NCI-H1694 treated with DMSO at 0.1 percent for 48 hours (cell line): ENCODE measurements at regions not wholly inside any gene's neighbourhood (a gene's known extent, or its start where the extent isn't known, plus 50 kb on each side); places are given as distances from the start of the nearest gene placed in this dataset.

Source experiments
- DNase-seq: peaks from one replicate; lab custom pipeline; 2025; lab: John Stamatoyannopoulos, UW

DNA sequence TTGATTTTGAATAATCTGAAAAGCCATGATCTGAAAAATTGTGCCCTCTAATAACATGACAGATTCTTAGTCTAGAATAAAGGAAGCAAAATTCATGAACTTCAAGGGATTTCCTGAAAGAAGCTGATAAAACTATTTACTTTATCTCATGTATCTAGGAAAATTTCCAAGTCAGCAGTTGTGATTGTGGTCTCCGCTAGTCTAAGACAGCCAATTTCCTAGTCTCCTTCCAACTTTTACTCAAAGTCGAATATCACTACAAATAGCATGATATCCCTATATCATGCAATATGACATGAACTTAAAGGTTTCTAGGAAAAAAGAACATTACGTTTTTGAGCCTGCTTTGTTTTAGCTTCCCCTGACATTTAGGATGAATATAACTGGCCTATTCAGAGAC, 202.1 kb upstream of the GHITM start:
- DNase-seq = no peak

- no peak for DNase-seq
Measured at GRCh38 chr10:83937826-83938225, 201.5 kb upstream of the GHITM start.

GRCh38 chr10:83941189-83941588, 198.1 kb upstream of the GHITM start:
- DNase-seq = no peak

DNA sequence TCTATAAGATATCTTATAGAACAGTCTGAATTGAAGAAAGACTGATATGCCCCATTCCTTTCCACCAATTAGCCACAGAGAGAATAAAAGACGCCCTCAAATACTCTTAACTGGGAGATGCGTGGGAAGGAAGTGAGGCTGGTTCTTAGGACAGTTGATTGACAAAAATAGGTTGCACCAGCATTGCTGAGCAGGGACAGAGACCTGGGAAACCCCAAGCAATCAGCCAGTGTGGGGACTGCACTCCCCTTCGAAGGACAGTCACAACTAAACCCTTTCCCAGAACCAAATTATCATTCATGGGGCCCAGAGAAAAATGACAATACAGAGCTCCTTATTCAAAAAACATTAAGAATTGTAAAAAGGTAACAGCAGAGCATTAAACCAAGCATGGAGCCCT, 196.9 kb upstream of the GHITM start:
- no peak for DNase-seq

DNA sequence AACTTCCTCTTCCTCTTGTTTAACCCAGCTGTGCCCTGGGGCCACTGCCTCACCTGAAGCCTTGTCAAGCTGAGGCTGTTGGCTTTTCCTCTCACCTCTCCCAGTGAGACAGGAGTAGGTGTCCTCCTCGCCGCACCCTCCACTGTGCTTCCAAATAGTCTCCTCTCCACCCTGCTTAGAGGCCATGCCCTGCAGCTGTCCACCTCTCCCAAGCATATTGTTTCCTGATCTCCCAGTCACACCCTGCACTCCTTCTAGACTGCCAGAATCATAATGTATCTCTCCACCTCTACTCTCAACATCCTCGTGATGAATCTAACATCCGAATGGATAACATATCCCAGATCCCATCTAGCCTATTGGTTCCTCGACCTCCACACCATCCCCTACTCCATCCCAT, 196.3 kb upstream of the GHITM start:
- DNase-seq = no peak

- DNase-seq = no peak
Measured at GRCh38 chr10:83943920-83944319, 195.4 kb upstream of the GHITM start.

DNA sequence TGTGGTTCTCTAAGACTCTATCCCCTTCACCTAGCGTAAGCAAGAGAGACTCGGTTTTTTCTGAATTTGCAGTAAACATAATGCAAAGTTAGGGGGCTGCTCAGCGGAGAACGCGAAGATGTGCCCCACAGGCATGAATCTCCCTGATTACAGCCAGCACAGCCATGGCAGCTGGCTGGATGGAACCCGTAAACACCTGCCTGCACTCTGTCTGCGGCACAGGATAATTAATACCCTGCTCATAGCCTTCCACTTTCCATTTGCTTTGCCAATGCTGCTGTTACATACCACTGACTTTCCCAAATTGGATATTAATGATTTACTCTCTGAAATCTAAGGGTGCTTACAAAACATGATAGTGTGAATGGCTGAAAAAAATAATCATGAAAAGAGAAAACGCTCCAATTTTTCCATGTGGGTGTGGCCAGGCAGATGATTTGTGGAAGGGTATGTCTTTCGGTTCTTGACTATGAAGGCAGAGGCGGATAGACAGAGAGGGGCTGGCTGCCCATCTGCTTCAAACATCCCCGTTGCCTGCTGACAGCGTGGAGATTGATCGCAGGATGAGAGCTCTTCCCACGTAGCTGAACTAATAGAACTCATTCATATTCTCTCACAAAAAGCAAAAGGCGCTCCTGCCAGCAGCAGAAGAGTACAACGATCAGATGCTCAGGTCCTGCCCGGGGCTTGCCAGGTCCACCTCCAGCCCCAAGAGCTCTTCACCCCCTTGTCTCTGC, 193.2 kb upstream of the GHITM start:
- DNase-seq = peak; percentile 66

DNA sequence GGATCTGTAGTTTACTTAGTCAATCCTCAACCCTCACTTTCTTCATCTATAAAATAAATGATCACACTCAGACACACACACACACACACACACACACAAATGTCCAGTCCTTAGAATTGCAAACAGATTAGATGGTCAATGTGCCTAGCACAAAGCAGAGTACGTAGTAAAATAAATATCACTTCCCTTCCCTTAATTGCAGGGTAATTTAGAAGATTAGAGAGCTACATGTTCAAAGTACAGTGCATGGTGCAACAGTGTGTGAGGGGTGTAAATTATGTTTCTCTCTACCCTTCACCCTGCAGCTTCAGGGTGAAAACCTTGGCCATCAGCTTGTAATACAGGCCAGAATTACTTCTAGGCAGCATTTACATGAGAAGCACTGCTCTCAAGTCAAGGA, 187.0 kb upstream of the GHITM start:
- no peak for DNase-seq

GRCh38 chr10:83953589-83953988, 185.7 kb upstream of the GHITM start:
- no peak for DNase-seq

- no peak for DNase-seq
Measured at GRCh38 chr10:83954193-83954799, 185.0 kb upstream of the GHITM start.

DNA sequence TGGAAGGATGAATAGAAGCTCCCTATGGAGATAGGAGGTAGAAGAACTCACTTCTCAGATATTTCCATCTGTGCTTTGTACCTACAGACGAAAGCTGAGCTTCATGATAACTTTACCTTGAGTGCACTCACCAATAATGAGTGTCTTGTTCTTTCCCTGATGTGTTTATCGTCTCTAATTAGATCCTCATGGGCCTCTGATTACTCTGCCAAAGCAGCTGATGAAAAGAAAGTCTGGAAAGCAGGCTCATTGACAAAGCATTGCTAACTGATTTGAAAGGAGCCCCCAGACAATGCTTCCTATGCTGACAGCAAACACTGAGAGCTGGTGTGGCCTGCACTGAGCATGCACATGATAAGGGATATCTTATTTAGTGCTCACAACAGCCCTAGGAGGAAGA, 183.9 kb upstream of the GHITM start:
- DNase-seq = no peak

DNA sequence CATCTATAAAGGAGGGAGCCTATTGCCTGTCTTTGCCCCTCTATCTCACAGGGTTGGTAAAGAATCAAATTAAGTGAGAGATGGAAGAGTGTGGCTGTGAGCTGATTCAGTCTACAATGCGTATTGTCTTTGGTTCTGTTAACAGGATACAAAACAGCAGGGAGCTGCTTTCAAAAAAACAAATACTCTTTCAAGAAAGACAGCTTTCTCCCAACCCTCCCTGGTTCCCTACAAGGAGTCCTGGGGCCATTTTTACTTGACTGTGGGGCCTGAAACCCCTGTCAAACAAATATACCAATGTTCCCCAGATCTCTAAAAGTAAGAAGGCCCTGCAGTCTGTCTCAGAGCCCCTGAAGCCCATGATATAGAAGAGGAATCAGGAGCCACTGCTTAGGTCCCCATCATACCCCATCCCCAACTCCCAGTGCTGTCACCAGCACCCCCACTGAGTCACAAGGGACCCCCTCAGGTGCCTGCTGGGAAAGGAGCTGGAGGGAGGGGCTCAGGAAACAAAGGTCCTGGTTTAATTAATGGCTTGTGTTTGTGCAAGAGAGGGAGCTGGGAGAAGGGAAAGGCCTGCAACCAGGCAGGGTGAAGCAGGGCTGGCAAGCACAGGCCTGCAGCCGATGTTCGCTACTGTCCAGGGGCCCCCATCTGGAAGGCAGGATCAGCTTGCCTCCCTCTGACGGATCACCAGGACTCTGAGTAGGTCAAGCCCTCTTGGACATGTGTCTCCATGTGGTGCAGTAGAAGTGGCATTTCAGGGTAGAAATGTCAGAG, 182.0 kb upstream of the GHITM start:
- no peak for DNase-seq

- no peak for DNase-seq
Measured at GRCh38 chr10:83959328-83959727, 180.0 kb upstream of the GHITM start.

DNA sequence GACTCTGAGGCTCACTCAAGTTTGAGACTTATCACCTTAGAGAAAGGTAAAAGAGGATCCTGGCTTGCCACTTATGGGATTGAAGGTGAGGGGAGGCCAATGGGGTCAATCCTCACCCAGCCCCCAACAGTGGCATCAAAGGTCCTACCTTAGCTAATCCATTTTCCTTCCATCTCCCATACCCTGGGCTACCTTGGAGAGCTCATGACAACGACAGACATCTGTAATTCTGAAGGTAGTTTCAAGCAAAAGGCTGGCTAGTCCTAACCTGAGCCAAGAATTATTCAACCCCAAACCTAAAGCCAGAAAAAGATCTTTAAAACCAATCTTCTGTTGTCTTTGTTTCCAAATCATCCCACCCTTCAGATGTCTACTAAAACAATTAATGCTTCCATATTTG, 179.2 kb upstream of the GHITM start:
- no peak for DNase-seq

- DNase-seq = peak; percentile 5
Measured at GRCh38 chr10:83961620-83962019, 177.7 kb upstream of the GHITM start.

DNA sequence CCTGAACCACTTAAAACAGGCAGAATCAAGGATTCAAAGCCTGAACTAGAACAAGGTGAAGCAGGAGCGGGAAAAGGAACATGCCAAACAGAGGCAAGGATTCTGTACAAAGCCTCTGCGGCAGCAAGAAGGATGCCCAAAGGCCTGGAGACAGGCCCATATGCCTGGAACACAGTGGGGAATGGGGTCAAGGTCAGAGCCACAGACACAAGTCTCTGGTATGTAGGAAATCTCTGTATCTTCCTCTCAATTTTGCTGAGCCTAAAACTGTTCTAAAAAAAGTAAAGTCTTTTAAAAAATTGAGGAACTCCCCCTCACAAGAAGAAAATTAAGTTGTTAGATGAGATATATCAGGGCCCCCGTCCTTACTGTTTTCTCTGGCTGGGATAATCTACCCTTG, 175.9 kb upstream of the GHITM start:
- DNase-seq = no peak

GRCh38 chr10:83965473-83965872, 173.8 kb upstream of the GHITM start:
- no peak for DNase-seq

- DNase-seq = no peak
Measured at GRCh38 chr10:83968052-83968451, 171.3 kb upstream of the GHITM start.

DNA sequence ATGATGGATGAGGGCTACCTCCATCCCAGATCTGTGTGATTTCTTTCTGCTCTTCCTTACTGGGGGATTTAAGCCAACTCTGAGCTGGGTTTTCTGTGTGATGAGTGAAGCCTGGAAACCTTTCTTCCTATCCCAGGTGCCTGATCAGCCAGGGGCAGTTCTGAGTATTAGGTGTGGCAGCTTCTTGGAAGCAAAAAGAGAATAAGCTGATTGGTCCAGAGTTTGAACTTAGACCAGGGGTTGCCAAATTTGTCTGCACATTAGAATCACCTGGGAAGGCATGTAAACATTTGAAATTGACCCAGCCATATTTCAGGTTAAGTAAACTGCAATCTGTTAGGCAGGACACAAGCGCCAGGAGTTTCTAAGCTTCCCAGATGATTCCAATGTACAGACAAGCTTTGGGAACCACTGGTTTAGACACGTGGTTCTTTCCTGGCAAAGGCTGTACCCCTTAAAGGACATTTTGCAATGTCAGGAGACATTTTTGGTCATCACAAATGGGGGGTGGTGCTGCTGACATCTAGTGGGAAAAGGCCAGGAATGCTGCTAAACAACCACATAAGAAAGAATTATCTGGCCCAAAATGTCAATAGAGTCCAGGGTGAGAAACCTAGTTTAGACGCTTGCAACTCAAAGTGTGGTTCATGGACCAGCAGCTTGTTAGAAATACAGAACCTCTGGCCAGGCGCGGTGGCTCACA, 160.5 kb upstream of the GHITM start:
- DNase-seq = no peak

- no peak for DNase-seq
Measured at GRCh38 chr10:83982812-83983211, 156.5 kb upstream of the GHITM start.

DNA sequence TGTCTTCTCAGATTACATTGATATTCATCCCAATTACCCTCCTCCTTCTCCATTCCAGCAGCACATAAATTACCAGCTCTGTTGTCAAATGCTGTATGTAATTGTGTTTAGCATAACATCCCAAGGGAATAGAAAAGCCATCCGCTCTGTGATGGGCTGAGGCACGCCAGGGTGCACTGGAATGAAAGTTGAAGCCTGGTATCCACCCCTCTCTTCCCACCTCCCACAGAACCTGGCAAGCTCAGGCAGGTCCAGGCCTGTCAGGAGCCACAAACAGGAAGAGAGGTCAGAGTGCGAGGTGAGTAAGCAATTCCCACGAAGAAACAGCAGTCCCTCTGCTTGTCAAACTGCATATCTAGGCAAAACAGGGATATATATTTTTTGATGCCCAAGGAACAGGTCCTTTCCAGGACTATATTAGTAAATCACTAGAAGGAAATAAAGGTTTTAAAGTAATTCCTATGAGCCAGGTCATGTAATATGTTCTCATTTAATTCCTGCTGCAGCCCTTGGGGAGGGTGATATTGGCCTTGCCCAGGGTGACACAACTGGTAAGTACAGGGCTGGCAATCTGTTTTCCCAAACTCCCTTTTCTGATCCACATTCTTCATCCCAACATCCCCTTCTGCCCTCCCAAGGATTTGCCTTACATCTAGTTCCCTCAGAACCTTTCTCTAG, 155.6 kb upstream of the GHITM start:
- DNase-seq = peak; percentile 56

DNA sequence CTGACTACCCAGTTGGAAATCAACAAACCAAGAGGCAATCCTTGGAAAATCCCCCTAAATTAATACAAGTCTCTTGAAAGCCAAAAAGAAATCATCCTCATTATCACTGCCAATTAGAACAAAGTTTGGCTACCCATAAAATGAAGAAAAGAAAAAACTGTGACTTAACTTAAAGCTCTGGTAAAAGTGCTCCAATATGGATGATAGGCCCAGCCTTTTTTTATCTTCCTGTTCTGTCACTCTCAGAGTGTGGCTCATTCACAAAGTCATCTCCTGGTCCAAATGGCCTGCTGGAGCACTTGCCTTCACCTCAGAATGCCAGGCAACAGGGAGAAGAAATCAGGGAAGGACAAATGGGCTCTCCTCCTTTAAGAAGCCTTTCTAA, 155.1 kb upstream of the GHITM start:
- DNase-seq = no peak
